OCI-LY3 (cell line): ENCODE measurements at regions not wholly inside any gene's neighbourhood (a gene's known extent, or its start where the extent isn't known, plus 50 kb on each side); places are given as distances from the start of the nearest gene placed in this dataset.

Source experiments
- EZH2phosphoT487 ChIP-seq: fragments of 200-600 bp; shearing (Covaris generic); IDR thresholded peaks from 2 replicates; pipeline ENCODE4 v1.6.1; 2018; ENCODE audit warnings: antibody characterized with exemption, mixed run types, low read depth
- TF ChIP-seq, protein P1 (sequence below): fragments of 200-600, 300-600 bp; sonication (generic); IDR thresholded peaks from 2 replicates; pipeline ENCODE4 v1.5.1; 2014; ENCODE audit warnings: antibody characterized with exemption, low read length, low read depth

DNA sequence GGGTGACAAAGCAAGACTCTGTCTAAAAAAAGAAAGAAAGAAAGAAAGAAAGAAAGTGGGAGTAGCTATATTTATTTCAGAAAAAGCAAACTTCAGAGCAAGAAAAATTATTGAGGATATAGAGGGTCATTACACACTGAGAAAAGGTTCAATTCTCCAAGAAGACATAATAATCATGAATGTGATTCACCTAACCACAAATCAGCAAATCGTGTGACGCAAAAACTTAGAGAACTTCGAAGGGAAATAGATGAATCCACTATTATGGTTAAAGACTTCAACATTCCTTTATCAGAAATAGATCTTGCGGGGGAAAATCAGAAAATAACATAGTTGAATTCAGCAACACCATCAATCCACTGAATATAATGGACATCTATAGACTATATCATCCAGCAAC, 219.3 kb upstream of the LDB2 start:
- TF ChIP-seq, protein P1, sequence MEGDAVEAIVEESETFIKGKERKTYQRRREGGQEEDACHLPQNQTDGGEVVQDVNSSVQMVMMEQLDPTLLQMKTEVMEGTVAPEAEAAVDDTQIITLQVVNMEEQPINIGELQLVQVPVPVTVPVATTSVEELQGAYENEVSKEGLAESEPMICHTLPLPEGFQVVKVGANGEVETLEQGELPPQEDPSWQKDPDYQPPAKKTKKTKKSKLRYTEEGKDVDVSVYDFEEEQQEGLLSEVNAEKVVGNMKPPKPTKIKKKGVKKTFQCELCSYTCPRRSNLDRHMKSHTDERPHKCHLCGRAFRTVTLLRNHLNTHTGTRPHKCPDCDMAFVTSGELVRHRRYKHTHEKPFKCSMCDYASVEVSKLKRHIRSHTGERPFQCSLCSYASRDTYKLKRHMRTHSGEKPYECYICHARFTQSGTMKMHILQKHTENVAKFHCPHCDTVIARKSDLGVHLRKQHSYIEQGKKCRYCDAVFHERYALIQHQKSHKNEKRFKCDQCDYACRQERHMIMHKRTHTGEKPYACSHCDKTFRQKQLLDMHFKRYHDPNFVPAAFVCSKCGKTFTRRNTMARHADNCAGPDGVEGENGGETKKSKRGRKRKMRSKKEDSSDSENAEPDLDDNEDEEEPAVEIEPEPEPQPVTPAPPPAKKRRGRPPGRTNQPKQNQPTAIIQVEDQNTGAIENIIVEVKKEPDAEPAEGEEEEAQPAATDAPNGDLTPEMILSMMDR: no peak
- TF ChIP-seq EZH2phosphoT487: no peak
